Trophoblast cell (in vitro differentiated cells and primary cell): ENCODE measurements at regions not wholly inside any gene's neighbourhood (a gene's known extent, or its start where the extent isn't known, plus 50 kb on each side); places are given as distances from the start of the nearest gene placed in this dataset.

Source experiments
- DNase-seq, 2 donors: peaks; one replicate each; pipeline ENCODE4 v3.0.0-alpha.2; 2016
- H2AFZ ChIP-seq: 2 replicates; pipeline ENCODE4 v1.6.1; 2013; ENCODE audit warnings: low read length, moderate library complexity, mild to moderate bottlenecking; ENCODE audit not compliant: insufficient read depth, poor library complexity
- H2AK5ac ChIP-seq: 2 replicates; pipeline ENCODE4 v1.6.1; 2013; ENCODE audit warnings: mild to moderate bottlenecking, low read length
- H2BK120ac ChIP-seq: 2 replicates; pipeline ENCODE4 v1.6.1; 2013; ENCODE audit warnings: low read length, mild to moderate bottlenecking, moderate library complexity; ENCODE audit not compliant: insufficient read depth, poor library complexity
- H2BK12ac ChIP-seq: 2 replicates; pipeline ENCODE4 v1.6.1; 2013; ENCODE audit warnings: mild to moderate bottlenecking, low read length, moderate library complexity
- H2BK5ac ChIP-seq: 2 replicates; pipeline ENCODE4 v1.6.1; 2013; ENCODE audit warnings: low read length, low read depth, moderate library complexity, mild to moderate bottlenecking; ENCODE audit not compliant: poor library complexity
- H3K14ac ChIP-seq: 2 replicates; pipeline ENCODE4 v1.6.1; 2013; ENCODE audit warnings: mild to moderate bottlenecking, low read length
- H3K18ac ChIP-seq: 2 replicates; pipeline ENCODE4 v1.6.1; 2013; ENCODE audit warnings: mild to moderate bottlenecking, low read length
- H3K23ac ChIP-seq: 2 replicates; pipeline ENCODE4 v1.6.1; 2013; ENCODE audit warnings: low read length
- H3K27ac ChIP-seq: 2 replicates; pipeline ENCODE4 v1.5.1; 2013; ENCODE audit warnings: low read depth, mild to moderate bottlenecking, inconsistent platforms, low read length, moderate library complexity
- H3K27me3 ChIP-seq: 2 replicates; pipeline ENCODE4 v1.6.1; 2013; ENCODE audit warnings: inconsistent platforms, mild to moderate bottlenecking, low read length, moderate library complexity; ENCODE audit not compliant: insufficient read depth
- H3K36me3 ChIP-seq, 2 experiments: 1 replicate in 1 of 2; 2 replicates in 1 of 2; pipeline ENCODE4 v1.6.1; 2013; ENCODE audit warnings: low read length in 2 of 2, mild to moderate bottlenecking in 2 of 2, moderate library complexity in 1 of 2; ENCODE audit not compliant: insufficient read depth in 2 of 2, control insufficient read depth in 1 of 2
- H3K4ac ChIP-seq: 2 replicates; pipeline ENCODE4 v1.6.1; 2013; ENCODE audit warnings: low read depth, mild to moderate bottlenecking, low read length, moderate library complexity
- H3K4me1 ChIP-seq, 2 experiments: 1 replicate in 1 of 2; 2 replicates in 1 of 2; pipeline ENCODE4 v1.6.1; 2013; ENCODE audit warnings: low read length in 2 of 2, mild to moderate bottlenecking in 2 of 2, moderate library complexity in 1 of 2; ENCODE audit not compliant: insufficient read depth in 2 of 2, control insufficient read depth in 1 of 2
- H3K4me2 ChIP-seq: 2 replicates; pipeline ENCODE4 v1.6.1; 2013; ENCODE audit warnings: inconsistent platforms, mild to moderate bottlenecking, low read length, moderate library complexity
- H3K4me3 ChIP-seq: 2 replicates; pipeline ENCODE4 v1.5.1; 2013; ENCODE audit warnings: mild to moderate bottlenecking, low read depth, low read length, inconsistent platforms
- H3K79me1 ChIP-seq: one replicate; pipeline ENCODE4 v1.6.1; 2013; ENCODE audit warnings: low read length
- H3K79me2 ChIP-seq: 2 replicates; pipeline ENCODE4 v1.6.1; 2013; ENCODE audit warnings: low read length, mild to moderate bottlenecking; ENCODE audit not compliant: control insufficient read depth, insufficient read depth, poor library complexity
- H3K9ac ChIP-seq: 2 replicates; pipeline ENCODE4 v1.6.1; 2013; ENCODE audit warnings: mild to moderate bottlenecking, low read length
- H3K9me3 ChIP-seq: 2 replicates; pipeline ENCODE4 v1.6.1; 2013; ENCODE audit warnings: low read depth, mild to moderate bottlenecking, control low read depth, inconsistent platforms, low read length; ENCODE audit not compliant: insufficient read depth
- H4K12ac ChIP-seq: 2 replicates; pipeline ENCODE4 v1.6.1; 2013; ENCODE audit warnings: low read depth, mild to moderate bottlenecking, low read length, moderate library complexity
- H4K8ac ChIP-seq: 2 replicates; pipeline ENCODE4 v1.6.1; 2013; ENCODE audit warnings: low read depth, mild to moderate bottlenecking, low read length, moderate library complexity
- H4K91ac ChIP-seq: one replicate; pipeline ENCODE4 v1.6.1; 2013; ENCODE audit warnings: low read depth, mild to moderate bottlenecking, low read length, moderate library complexity
- WGBS: extraction: QIAGEN DNeasy Blood & Tissue Kit; methylation state at CpG from one replicate; pipeline ENCODE4 v1.1.7; 2013; ENCODE audit warnings: missing lambda C conversion rate; ENCODE audit not compliant: insufficient read length, insufficient coverage; ENCODE audit errors: extremely low coverage; 5-methylcytosine and 5-hydroxymethylcytosine counted together

DNA sequence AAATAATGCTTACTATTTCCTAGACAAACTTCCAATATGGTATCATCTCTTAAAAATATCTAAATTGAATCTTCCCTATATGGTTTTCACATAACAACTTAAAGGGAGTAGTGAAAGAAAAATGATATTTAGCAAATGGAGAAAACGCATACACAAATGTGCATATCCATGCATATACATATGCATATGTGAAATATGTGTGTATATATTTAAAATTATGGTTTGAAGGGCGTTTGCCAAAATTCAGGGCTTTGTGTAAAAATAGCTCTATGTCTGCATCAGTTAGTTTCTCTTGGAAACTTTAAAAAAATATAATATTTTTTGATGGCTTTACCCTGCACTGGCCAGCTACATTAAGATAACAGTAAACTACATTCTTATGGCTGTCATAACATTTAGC lies 986.7 kb downstream of the BCL11A start:
- Histone ChIP-seq H3K23ac (no peak overlapping the region), H2BK5ac (no peak overlapping the region)

DNA sequence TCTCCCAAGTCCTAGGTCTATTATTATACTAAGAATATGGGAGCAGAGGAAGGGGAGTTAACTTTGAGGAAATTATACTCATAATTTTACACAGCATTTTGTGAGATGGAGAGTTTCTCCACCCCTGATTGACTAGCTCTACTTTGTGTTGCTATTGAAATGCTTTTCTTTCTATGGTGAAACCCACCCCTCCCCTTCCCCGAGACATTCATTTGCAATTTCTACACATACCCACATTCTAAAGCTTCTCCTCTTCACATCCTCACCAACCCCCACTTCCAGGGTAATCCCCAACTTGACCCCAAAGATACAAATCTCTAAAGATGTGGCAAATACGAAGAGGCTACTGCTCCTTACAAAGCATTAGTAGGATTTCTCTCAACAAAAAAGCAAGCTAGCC lies 992.2 kb downstream of the BCL11A start:
- H3K18ac ChIP-seq, result no peak overlapping the region

More for the DNA sequence above, 986.7 kb downstream of the BCL11A start:
- H2BK120ac ChIP-seq, result no peak overlapping the region
- H3K27ac ChIP-seq, result no peak overlapping the region
- no peak overlapping the region for H3K4me3 ChIP-seq
- DNase-seq, result no peak
- no peak overlapping the region for H3K14ac ChIP-seq
- no peak overlapping the region for H3K4me2 ChIP-seq
- H3K79me1 ChIP-seq, result no peaks in the 10 kb centered on the region
- no peaks in the 10 kb centered on the region for H3K79me2 ChIP-seq
- no peak overlapping the region for H3K18ac ChIP-seq
- peaks cover 2% of the 10 kb centered on the region in 2 experiments for H3K4me1 ChIP-seq
- H3K9ac ChIP-seq, result no peak overlapping the region
- H4K91ac ChIP-seq, result no peak overlapping the region
- H3K27me3 ChIP-seq, result no peaks in the 10 kb centered on the region
- H3K36me3 ChIP-seq, result no peaks in the 10 kb centered on the region
- H3K4ac ChIP-seq, result no peak overlapping the region
- WGBS, result no CpG with 5 or more reads among the region's 2 CpGs
- H2AK5ac ChIP-seq, result no peak overlapping the region
- H2BK12ac ChIP-seq, result no peak overlapping the region
- H4K12ac ChIP-seq, result no peak overlapping the region
- H3K9me3 ChIP-seq, result no peaks in the 10 kb centered on the region
- H2AFZ ChIP-seq, result no peak overlapping the region
- H4K8ac ChIP-seq, result no peak overlapping the region

DNA sequence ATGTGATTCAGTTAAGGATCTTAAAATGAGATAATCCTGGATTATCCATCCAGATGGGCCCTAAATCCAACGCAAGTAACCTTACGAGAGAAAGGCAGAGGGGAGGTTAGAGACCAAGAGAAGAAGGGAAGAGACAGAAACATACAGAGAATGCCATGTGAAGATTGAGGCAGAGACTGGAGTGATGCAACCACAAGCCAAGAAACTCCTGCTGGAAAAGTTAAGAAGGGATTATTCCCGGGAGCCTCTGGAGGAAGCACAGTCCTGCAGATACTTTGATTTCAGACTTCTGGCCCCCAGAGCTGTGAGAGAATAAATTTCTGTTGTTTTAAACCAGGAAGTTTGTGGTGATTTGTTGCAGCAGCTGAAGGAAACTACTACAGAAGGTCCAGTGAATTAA lies 992.7 kb downstream of the BCL11A start:
- Histone ChIP-seq H2BK12ac (no peak overlapping the region), H2BK5ac (no peak overlapping the region), H3K14ac (no peak overlapping the region), H3K4me1 (no peaks in the 10 kb centered on the region), H2AK5ac (no peak overlapping the region), H4K8ac (no peak overlapping the region), H4K12ac (no peak overlapping the region), H3K36me3 (no peaks in the 10 kb centered on the region), H4K91ac (no peak overlapping the region), H3K9me3 (no peaks in the 10 kb centered on the region), H3K4me3 (no peak overlapping the region), H3K4me2 (no peak overlapping the region), H3K18ac (no peak overlapping the region), H3K27me3 (no peaks in the 10 kb centered on the region), H3K79me2 (no peaks in the 10 kb centered on the region), H3K4ac (no peak overlapping the region), H3K27ac (no peak overlapping the region), H2AFZ (no peak overlapping the region), H3K23ac (no peak overlapping the region), H3K9ac (no peak overlapping the region), H2BK120ac (no peak overlapping the region), H3K79me1 (no peaks in the 10 kb centered on the region)
- DNase-seq, result no peak
- WGBS, result no CpG with 5 or more reads among the region's 3 CpGs

More for the DNA sequence above, 992.2 kb downstream of the BCL11A start:
- H3K4me1 ChIP-seq, result no peaks in the 10 kb centered on the region
- H3K4me2 ChIP-seq, result no peak overlapping the region
- H3K79me1 ChIP-seq, result no peaks in the 10 kb centered on the region
- H3K27me3 ChIP-seq, result no peaks in the 10 kb centered on the region
- no peak overlapping the region for H2AK5ac ChIP-seq
- DNase-seq, result no peak
- no peaks in the 10 kb centered on the region for H3K9me3 ChIP-seq
- H3K27ac ChIP-seq, result no peak overlapping the region
- H2AFZ ChIP-seq, result no peak overlapping the region
- no peak overlapping the region for H4K91ac ChIP-seq
- WGBS, result no CpG with 5 or more reads among the region's 2 CpGs
- H2BK120ac ChIP-seq, result no peak overlapping the region
- H3K14ac ChIP-seq, result no peak overlapping the region
- H3K36me3 ChIP-seq, result no peaks in the 10 kb centered on the region
- no peak overlapping the region for H4K12ac ChIP-seq
- no peak overlapping the region for H2BK5ac ChIP-seq
- H3K4ac ChIP-seq, result no peak overlapping the region
- H4K8ac ChIP-seq, result no peak overlapping the region
- H3K4me3 ChIP-seq, result no peak overlapping the region
- H3K23ac ChIP-seq, result no peak overlapping the region
- H3K79me2 ChIP-seq, result no peaks in the 10 kb centered on the region
- no peak overlapping the region for H2BK12ac ChIP-seq
- no peak overlapping the region for H3K9ac ChIP-seq

DNA sequence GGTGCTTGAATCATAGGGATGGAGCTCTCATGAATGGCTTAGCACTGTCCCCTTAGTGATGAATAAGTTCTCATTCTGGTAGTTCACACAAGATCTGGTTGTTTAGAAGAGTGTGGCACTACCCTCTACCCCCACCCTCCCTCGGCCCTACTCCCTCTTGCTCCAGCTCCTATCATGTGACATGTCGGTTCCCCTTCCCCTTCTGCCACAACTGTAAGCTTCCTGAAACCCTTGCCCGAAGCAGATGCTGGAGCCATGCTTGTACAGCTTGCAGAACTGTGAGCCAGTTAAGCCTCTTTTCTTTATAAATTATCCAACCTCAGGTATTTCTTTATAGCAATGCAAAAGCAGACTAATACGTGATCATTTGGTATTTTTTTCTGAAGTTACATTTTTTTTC lies 1012.6 kb downstream of the BCL11A start:
- H3K23ac ChIP-seq, result no peak overlapping the region
- no peak overlapping the region for H2AFZ ChIP-seq
- H2BK5ac ChIP-seq, result no peak overlapping the region
- H3K18ac ChIP-seq, result no peak overlapping the region
- no peak overlapping the region for H4K12ac ChIP-seq
- no peaks in the 10 kb centered on the region for H3K36me3 ChIP-seq
- H3K9ac ChIP-seq, result no peak overlapping the region
- no peak overlapping the region for H3K4me3 ChIP-seq
- DNase-seq, result no peak
- no peaks in the 10 kb centered on the region for H3K27me3 ChIP-seq
- no peak overlapping the region for H3K27ac ChIP-seq
- no peaks in the 10 kb centered on the region for H3K79me2 ChIP-seq
- H2BK120ac ChIP-seq, result no peak overlapping the region
- no peak overlapping the region for H2AK5ac ChIP-seq
- no peak overlapping the region for H3K4ac ChIP-seq
- no peaks in the 10 kb centered on the region for H3K79me1 ChIP-seq
- no peak overlapping the region for H4K8ac ChIP-seq
- no peak overlapping the region for H3K14ac ChIP-seq
- no peak overlapping the region for H4K91ac ChIP-seq
- no peaks in the 10 kb centered on the region for H3K4me1 ChIP-seq
- H2BK12ac ChIP-seq, result no peak overlapping the region
- H3K4me2 ChIP-seq, result no peak overlapping the region
- H3K9me3 ChIP-seq, result no peaks in the 10 kb centered on the region
- no CpG with 5 or more reads among the region's 4 CpGs for WGBS
